ENCODE measurements at regions not wholly inside any gene's neighbourhood (a gene's known extent, or its start where the extent isn't known, plus 50 kb on each side); places are given as distances from the start of the nearest gene placed in this dataset.

DNA sequence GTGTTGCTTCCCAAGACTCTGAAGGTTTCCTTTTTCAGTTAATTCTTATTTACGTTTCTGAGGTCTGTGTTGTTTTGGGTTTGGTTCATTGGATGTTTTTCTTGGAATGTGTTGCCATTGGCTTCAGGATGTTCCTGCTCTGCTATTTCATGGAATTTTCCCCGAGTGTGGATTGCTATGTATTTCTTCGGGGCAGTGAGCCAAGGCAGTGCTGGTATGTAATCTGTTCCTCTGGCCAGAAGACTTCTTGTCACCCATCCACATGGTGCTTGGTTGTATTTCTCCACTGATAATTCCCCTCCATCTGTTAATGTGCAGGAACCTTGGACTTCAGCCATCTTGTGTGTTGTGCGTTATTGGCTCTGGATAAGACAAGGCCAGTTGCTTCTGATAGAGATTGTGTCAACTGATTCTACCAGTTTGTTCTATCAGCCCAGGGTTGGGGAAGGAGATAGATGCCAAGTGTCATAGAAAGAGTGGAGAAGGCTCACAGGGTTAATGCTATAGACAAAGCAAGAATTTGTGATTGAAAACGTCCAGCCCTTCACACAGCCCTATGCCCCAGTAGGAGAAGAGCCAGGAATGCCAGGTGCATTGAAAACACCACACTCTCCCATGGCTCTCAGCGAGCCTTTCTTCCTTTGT is 505.2 kb downstream of the PLPP3 start:
- Histone ChIP-seq H3K23me2 (ENCODE audit: insufficient read length, low read depth, low read length, poor library complexity, severe bottlenecking) (no peaks in the 10 kb centered on the region), H2BK20ac (ENCODE audit: low read depth, low read length, poor library complexity, severe bottlenecking) (no peak overlapping the region), H3K18ac (ENCODE audit: insufficient read length, low read depth, low read length) (no peak overlapping the region), H3K23ac (ENCODE audit: insufficient read length, low read depth, low read length) (no peak overlapping the region), H3K27me3 (ENCODE audit: insufficient read depth, low read length) (no peaks in the 10 kb centered on the region), H4K8ac (replicated peaks; ENCODE audit: insufficient read length, low read depth, low read length) (no peak overlapping the region), H3K4me2 (ENCODE audit: insufficient read depth, insufficient read length, low read length) (no peak overlapping the region), H4K91ac (ENCODE audit: insufficient read length, low read depth, low read length) (no peak overlapping the region), H2BK120ac (ENCODE audit: low read depth, low read length, poor library complexity, severe bottlenecking) (no peak overlapping the region), H2BK12ac (ENCODE audit: insufficient read length, low read depth, low read length) (no peak overlapping the region), H3T11ph (ENCODE audit: low read length) (no peak overlapping the region), H3K27ac (ENCODE audit: insufficient read length, low read depth, low read length) (no peak overlapping the region), H2AFZ (ENCODE audit: low read length) (no peak overlapping the region), H4K5ac (ENCODE audit: insufficient read length, low read depth, low read length) (no peak overlapping the region), H2AK5ac (ENCODE audit: insufficient read length, low read length) (no peak overlapping the region), H4K20me1 (ENCODE audit: control insufficient read depth, insufficient read depth, insufficient read length) (no peaks in the 10 kb centered on the region), H3K9ac (ENCODE audit: extremely low read depth, insufficient read length, low read length) (no peak overlapping the region), H3K56ac (ENCODE audit: insufficient read length, low read depth, low read length) (no peak overlapping the region), H3K4ac (ENCODE audit: low read depth, low read length) (no peak overlapping the region), H2BK5ac (ENCODE audit: insufficient read length, low read length) (no peak overlapping the region), H3K4me1 (ENCODE audit: insufficient read depth, low read length) (no peaks in the 10 kb centered on the region), H3K79me2 (ENCODE audit: insufficient read depth, low read length) (no peaks in the 10 kb centered on the region), H3K79me1 (ENCODE audit: insufficient read depth, low read depth, low read length, poor library complexity, severe bottlenecking) (no peaks in the 10 kb centered on the region), H3K9me3 (ENCODE audit: control insufficient read depth, low read depth, low read length) (no peaks in the 10 kb centered on the region), H3K14ac (ENCODE audit: insufficient read depth, low read length) (no peak overlapping the region), H2BK15ac (ENCODE audit: low read depth, low read length) (no peak overlapping the region)
- Mint-ChIP-seq H3K27me3 (ENCODE audit: low read depth) (no peaks in the 10 kb centered on the region; the same call in 1 of the 2 replicates), H3K4me1 (no peaks in the 10 kb centered on the region), H3K9me3 (no peaks in the 10 kb centered on the region), H3K36me3 (ENCODE audit: insufficient read depth in 1 of 3, low read depth in 3 of 3) (no peaks in the 10 kb centered on the region; a peak in 1 of 7 replicates), H3K27ac (no peak overlapping the region), H3K4me3 (no peak overlapping the region)
- TF ChIP-seq CTCF (conservative IDR thresholded peaks at IDR 0.05) = no peak
- DNase-seq = no peak
- WGBS (ENCODE audit: extremely low coverage, insufficient read length, low lambda C conversion rate) = no CpG with 5 or more reads among the region's 6 CpGs

Data from H9 (cell line).